IMR-90 (cell line): ENCODE measurements at regions not wholly inside any gene's neighbourhood (a gene's known extent, or its start where the extent isn't known, plus 50 kb on each side); places are given as distances from the start of the nearest gene placed in this dataset.

Source experiments
- ATAC-seq: fragments of 200-7000 bp; cut with Tn5 transposase; 2 replicates; pipeline ENCODE4 v1.9.1; 2020; ENCODE audit warnings: low read depth, mild to moderate bottlenecking, moderate library complexity
- BruUV-seq: library from RNA; stranded (reverse); fragments of 400-500 nt; replicated peaks from 2 replicates; lab custom pipeline; 2021; lab: Mats Ljungman, UMichigan
- CTCF ChIA-PET: fragments of 300-600 bp; formaldehyde crosslinking; extraction: SDS; loops from one replicate; lab custom pipeline; 2021; ENCODE audit warnings: antibody characterized with exemption; lab: Yijun Ruan, JAX
- POLR2A ChIA-PET: fragments of 300-600 bp; sonication (Branson Sonifier 250); formaldehyde crosslinking; loops from one replicate; lab custom pipeline; 2022; ENCODE audit warnings: antibody characterized with exemption; ENCODE audit not compliant: unreplicated experiment; lab: Charles Lee
- DNase-seq: peaks from one replicate; pipeline ENCODE4 v3.0.0; 2013
- H2AFZ ChIP-seq: replicated peaks from 2 replicates; pipeline ENCODE3; 2013; ENCODE audit warnings: low read length, mild to moderate bottlenecking; ENCODE audit not compliant: poor library complexity
- H2AK5ac ChIP-seq: 2 replicates; pipeline ENCODE4 v1.6.1; 2013; ENCODE audit warnings: low read depth, low read length, inconsistent platforms
- H2AK9ac ChIP-seq: replicated peaks from 2 replicates; pipeline ENCODE3; 2013; ENCODE audit warnings: mild to moderate bottlenecking, low read depth, low read length, moderate library complexity; ENCODE audit not compliant: poor library complexity
- H2BK120ac ChIP-seq: 2 replicates; pipeline ENCODE4 v1.6.1; 2013; ENCODE audit warnings: low read depth, low read length, inconsistent platforms
- H2BK15ac ChIP-seq: 3 replicates; pipeline ENCODE4 v1.6.1; 2013; ENCODE audit warnings: low read depth, low read length, inconsistent platforms
- H2BK20ac ChIP-seq: 2 replicates; pipeline ENCODE4 v1.6.1; 2013; ENCODE audit warnings: low read depth, mild to moderate bottlenecking, inconsistent platforms, low read length, moderate library complexity
- H2BK5ac ChIP-seq: 2 replicates; pipeline ENCODE4 v1.6.1; 2013; ENCODE audit warnings: mild to moderate bottlenecking, low read depth, low read length, inconsistent platforms; ENCODE audit not compliant: poor library complexity, severe bottlenecking
- H3K14ac ChIP-seq: replicated peaks from 2 replicates; pipeline ENCODE4 v1.6.1; 2013; ENCODE audit warnings: low read depth, low read length, inconsistent platforms
- H3K18ac ChIP-seq: 2 replicates; pipeline ENCODE4 v1.6.1; 2013; ENCODE audit warnings: low read depth, low read length, control low read depth
- H3K23ac ChIP-seq: 2 replicates; pipeline ENCODE4 v1.6.1; 2013; ENCODE audit warnings: low read depth, low read length, inconsistent platforms
- H3K27ac ChIP-seq: 2 replicates; pipeline ENCODE4 v1.5.1; 2013; ENCODE audit warnings: mild to moderate bottlenecking, control low read depth, low read length; ENCODE audit not compliant: insufficient read depth
- H3K27me3 ChIP-seq: 2 replicates; pipeline ENCODE4 v1.6.1; 2013; ENCODE audit warnings: low read length; ENCODE audit not compliant: control insufficient read depth, insufficient read depth
- H3K36me3 ChIP-seq: 2 replicates; pipeline ENCODE4 v1.6.1; 2013; ENCODE audit warnings: low read length, mixed read lengths; ENCODE audit not compliant: control insufficient read depth, insufficient read depth
- H3K4ac ChIP-seq: 2 replicates; pipeline ENCODE4 v1.6.1; 2013; ENCODE audit warnings: low read depth, low read length, inconsistent platforms
- H3K4me1 ChIP-seq: 2 replicates; pipeline ENCODE4 v1.6.1; 2013; ENCODE audit warnings: low read length, mixed read lengths; ENCODE audit not compliant: control insufficient read depth, insufficient read depth
- H3K4me2 ChIP-seq: 2 replicates; pipeline ENCODE4 v1.6.1; 2013; ENCODE audit warnings: low read depth, mild to moderate bottlenecking, control low read depth, low read length, moderate library complexity
- H3K4me3 ChIP-seq: 2 replicates; pipeline ENCODE4 v1.5.1; 2013; ENCODE audit warnings: low read depth, mild to moderate bottlenecking, control low read depth, low read length, moderate library complexity; ENCODE audit not compliant: insufficient read depth
- H3K56ac ChIP-seq: 2 replicates; pipeline ENCODE4 v1.6.1; 2013; ENCODE audit warnings: low read length, inconsistent platforms; ENCODE audit not compliant: insufficient read depth; ENCODE audit errors: extremely low read depth
- H3K79me1 ChIP-seq, 2 experiments: 2 replicates each; pipeline ENCODE4 v1.6.1; 2013; ENCODE audit warnings: low read length in 2 of 2, inconsistent platforms in 1 of 2, low read depth in 1 of 2
- H3K9ac ChIP-seq: 2 replicates; pipeline ENCODE4 v1.6.1; 2013; ENCODE audit warnings: low read depth, low read length, control low read depth
- H3K9me1 ChIP-seq: 2 replicates; pipeline ENCODE4 v1.6.1; 2013; ENCODE audit warnings: low read length, inconsistent platforms; ENCODE audit not compliant: insufficient read depth
- H3K9me3 ChIP-seq: 2 replicates; pipeline ENCODE4 v1.6.1; 2013; ENCODE audit warnings: low read length; ENCODE audit not compliant: control insufficient read depth, insufficient read depth
- H4K20me1 ChIP-seq: 2 replicates; pipeline ENCODE4 v1.6.1; 2013; ENCODE audit warnings: low read length, inconsistent platforms; ENCODE audit not compliant: insufficient read depth
- H4K5ac ChIP-seq: 2 replicates; pipeline ENCODE4 v1.6.1; 2013; ENCODE audit warnings: mild to moderate bottlenecking, low read depth, low read length, control low read depth
- H4K8ac ChIP-seq, 2 experiments: 2 replicates each; pipeline ENCODE4 v1.6.1; 2013; ENCODE audit warnings: low read depth in 2 of 2, low read length in 2 of 2, control low read depth in 1 of 2, inconsistent platforms in 1 of 2
- H4K91ac ChIP-seq: 2 replicates; pipeline ENCODE4 v1.6.1; 2013; ENCODE audit warnings: low read depth, low read length, inconsistent platforms; ENCODE audit not compliant: insufficient read depth
- BHLHE40 ChIP-seq: fragments of 150-350 bp; IDR thresholded peaks from 2 replicates; pipeline ENCODE4 v1.6.1; 2016; ENCODE audit warnings: mild to moderate bottlenecking, low read depth, low read length
- CEBPB ChIP-seq: IDR thresholded peaks from 2 replicates; pipeline ENCODE4 v1.6.1; 2012; ENCODE audit warnings: low read depth, low read length, improper control_type of control experiment
- CHD1 ChIP-seq: IDR thresholded peaks from 2 replicates; pipeline ENCODE4 v1.6.1; 2012; ENCODE audit warnings: low read depth, low read length, improper control_type of control experiment
- FOS ChIP-seq: fragments of 150-350 bp; IDR thresholded peaks from 2 replicates; pipeline ENCODE4 v1.6.1; 2016; ENCODE audit warnings: low read depth, low read length
- MAFK ChIP-seq: IDR thresholded peaks from 2 replicates; pipeline ENCODE4 v1.6.1; 2012; ENCODE audit warnings: low read depth, low read length, improper control_type of control experiment
- MAZ ChIP-seq: IDR thresholded peaks from 2 replicates; pipeline ENCODE4 v1.6.1; 2012; ENCODE audit warnings: low read depth, mild to moderate bottlenecking, low read length, improper control_type of control experiment, moderate library complexity, borderline replicate concordance
- MXI1 ChIP-seq: IDR thresholded peaks from 2 replicates; pipeline ENCODE4 v1.6.1; 2012; ENCODE audit warnings: low read depth, mild to moderate bottlenecking, low read length, moderate library complexity, borderline replicate concordance
- NFE2L2 ChIP-seq: fragments of 150-350 bp; IDR thresholded peaks from 2 replicates; pipeline ENCODE4 v1.6.1; 2016; ENCODE audit warnings: low read depth, mild to moderate bottlenecking, low read length
- POLR2A ChIP-seq: IDR thresholded peaks from 2 replicates; pipeline ENCODE4 v1.6.1; 2012; ENCODE audit warnings: mild to moderate bottlenecking, low read depth, low read length
- RAD21 ChIP-seq: IDR thresholded peaks from 2 replicates; pipeline ENCODE4 v1.6.1; 2012; ENCODE audit warnings: low read length, improper control_type of control experiment
- RCOR1 ChIP-seq: IDR thresholded peaks from 2 replicates; pipeline ENCODE4 v1.6.1; 2012; ENCODE audit warnings: mild to moderate bottlenecking, low read length, improper control_type of control experiment; ENCODE audit not compliant: insufficient replicate concordance
- RFX5 ChIP-seq: IDR thresholded peaks from 2 replicates; pipeline ENCODE4 v1.8.0; 2012; ENCODE audit warnings: low read depth, mild to moderate bottlenecking, low read length, moderate library complexity
- SMC3 ChIP-seq: fragments of 150-350 bp; IDR thresholded peaks from 2 replicates; pipeline ENCODE4 v1.6.1; 2016; ENCODE audit warnings: low read depth, mild to moderate bottlenecking, antibody characterized with exemption, low read length, moderate library complexity
- dilution Hi-C: fragments of 300-500 bp; cut with HindIII; formaldehyde crosslinking; loops from one replicate; pipeline ENCODE4 v1.14.3; 2018; ENCODE audit warnings: low sequenced_read_pairs; ENCODE audit not compliant: unreplicated experiment
- in situ Hi-C: fragments of 300-500 bp; cut with MboI; formaldehyde crosslinking; loops from 3 replicates; pipeline ENCODE4 v1.14.3; 2019; ENCODE audit warnings: low sequenced_read_pairs, inconsistent platforms, mixed read lengths
- intact Hi-C: fragments of 100-400 bp; cut with micrococcal nuclease; formaldehyde crosslinking; loops from 2 replicates; pipeline ENCODE4 v1.10.0; 2022
- TF ChIP-seq, protein P1 (sequence below): fragments of 150-350 bp; IDR thresholded peaks from 2 replicates; pipeline ENCODE4 v1.6.1; 2017; ENCODE audit warnings: mild to moderate bottlenecking, antibody characterized with exemption, low read length, low read depth
- TF ChIP-seq, protein P2 (sequence below): conservative IDR thresholded peaks from 2 replicates; pipeline ENCODE4 v1.5.1; 2012; ENCODE audit warnings: mild to moderate bottlenecking, low read depth, low read length, improper control_type of control experiment
- TF ChIP-seq, protein P3 (sequence below): fragments of 150-350 bp; IDR thresholded peaks from 2 replicates; pipeline ENCODE4 v1.6.1; 2016; ENCODE audit warnings: low read depth, mild to moderate bottlenecking, low read length, moderate library complexity, borderline replicate concordance

DNA sequence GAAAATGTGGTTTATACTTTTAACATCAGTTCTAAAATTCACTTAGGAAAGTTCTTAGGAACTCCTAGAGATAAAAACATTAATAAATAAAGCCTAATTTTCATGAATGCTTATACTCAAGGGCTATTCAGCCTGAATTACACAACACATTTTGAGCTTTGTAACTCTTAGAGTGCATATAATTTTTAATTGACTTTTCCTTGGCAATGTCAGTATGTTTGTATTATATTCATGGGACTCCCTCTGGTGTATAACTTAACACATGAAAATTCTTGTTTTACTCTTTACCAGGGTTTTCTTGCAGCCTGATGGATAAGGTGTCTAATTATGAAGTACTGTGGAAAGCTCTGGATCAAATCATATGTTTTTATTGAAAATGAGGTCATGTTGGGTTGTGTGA, 150.6 kb upstream of the HMGA2 start:
- H2AFZ ChIP-seq = no peak overlapping the region
- H3K4me1 ChIP-seq = peaks cover 17% of the 10 kb centered on the region
- POLR2A ChIA-PET = interaction anchor here (1.7 kb wide), 1 partner anchor 71 kb away, joined by 5 read pairs; no protein-coding TSS in a partner anchor
- H3K9ac ChIP-seq = no peak overlapping the region
- intact Hi-C loops (loop anchor here (2.0 to 10.0 kb wide), 6 partner anchors 41 to 434 kb away; no protein-coding TSS in a partner anchor), in situ Hi-C loops (no loop called here), dilution Hi-C loops (no loop called here)
- no peak overlapping the region for H2AK5ac ChIP-seq
- H4K91ac ChIP-seq = no peak overlapping the region
- peak overlapping the region; percentile 80; the same call in 1 of the 2 replicates for H4K5ac ChIP-seq
- H3K23ac ChIP-seq = no peak overlapping the region
- BruUV-seq = no TSS peak
- H2BK5ac ChIP-seq = peak overlapping the region; percentile 88
- no peak overlapping the region for H3K4me2 ChIP-seq
- no peak overlapping the region for H2AK9ac ChIP-seq
- H2BK20ac ChIP-seq = peak overlapping the region; percentile 81; the same call in 1 of the 2 replicates
- TF ChIP-seq, protein P1, sequence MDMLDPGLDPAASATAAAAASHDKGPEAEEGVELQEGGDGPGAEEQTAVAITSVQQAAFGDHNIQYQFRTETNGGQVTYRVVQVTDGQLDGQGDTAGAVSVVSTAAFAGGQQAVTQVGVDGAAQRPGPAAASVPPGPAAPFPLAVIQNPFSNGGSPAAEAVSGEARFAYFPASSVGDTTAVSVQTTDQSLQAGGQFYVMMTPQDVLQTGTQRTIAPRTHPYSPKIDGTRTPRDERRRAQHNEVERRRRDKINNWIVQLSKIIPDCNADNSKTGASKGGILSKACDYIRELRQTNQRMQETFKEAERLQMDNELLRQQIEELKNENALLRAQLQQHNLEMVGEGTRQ = no peak
- no peak for TF ChIP-seq BHLHE40
- no peak for TF ChIP-seq CHD1
- no peak for TF ChIP-seq NFE2L2
- TF ChIP-seq RAD21 = peak; percentile 45
- TF ChIP-seq POLR2A = no peak
- TF ChIP-seq, protein P2, sequence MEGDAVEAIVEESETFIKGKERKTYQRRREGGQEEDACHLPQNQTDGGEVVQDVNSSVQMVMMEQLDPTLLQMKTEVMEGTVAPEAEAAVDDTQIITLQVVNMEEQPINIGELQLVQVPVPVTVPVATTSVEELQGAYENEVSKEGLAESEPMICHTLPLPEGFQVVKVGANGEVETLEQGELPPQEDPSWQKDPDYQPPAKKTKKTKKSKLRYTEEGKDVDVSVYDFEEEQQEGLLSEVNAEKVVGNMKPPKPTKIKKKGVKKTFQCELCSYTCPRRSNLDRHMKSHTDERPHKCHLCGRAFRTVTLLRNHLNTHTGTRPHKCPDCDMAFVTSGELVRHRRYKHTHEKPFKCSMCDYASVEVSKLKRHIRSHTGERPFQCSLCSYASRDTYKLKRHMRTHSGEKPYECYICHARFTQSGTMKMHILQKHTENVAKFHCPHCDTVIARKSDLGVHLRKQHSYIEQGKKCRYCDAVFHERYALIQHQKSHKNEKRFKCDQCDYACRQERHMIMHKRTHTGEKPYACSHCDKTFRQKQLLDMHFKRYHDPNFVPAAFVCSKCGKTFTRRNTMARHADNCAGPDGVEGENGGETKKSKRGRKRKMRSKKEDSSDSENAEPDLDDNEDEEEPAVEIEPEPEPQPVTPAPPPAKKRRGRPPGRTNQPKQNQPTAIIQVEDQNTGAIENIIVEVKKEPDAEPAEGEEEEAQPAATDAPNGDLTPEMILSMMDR = no peak; the same call in 1 of the 2 replicates
- TF ChIP-seq, protein P3, sequence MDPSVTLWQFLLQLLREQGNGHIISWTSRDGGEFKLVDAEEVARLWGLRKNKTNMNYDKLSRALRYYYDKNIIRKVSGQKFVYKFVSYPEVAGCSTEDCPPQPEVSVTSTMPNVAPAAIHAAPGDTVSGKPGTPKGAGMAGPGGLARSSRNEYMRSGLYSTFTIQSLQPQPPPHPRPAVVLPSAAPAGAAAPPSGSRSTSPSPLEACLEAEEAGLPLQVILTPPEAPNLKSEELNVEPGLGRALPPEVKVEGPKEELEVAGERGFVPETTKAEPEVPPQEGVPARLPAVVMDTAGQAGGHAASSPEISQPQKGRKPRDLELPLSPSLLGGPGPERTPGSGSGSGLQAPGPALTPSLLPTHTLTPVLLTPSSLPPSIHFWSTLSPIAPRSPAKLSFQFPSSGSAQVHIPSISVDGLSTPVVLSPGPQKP = no peak
- TF ChIP-seq MXI1 = no peak
- no peak for TF ChIP-seq FOS
- TF ChIP-seq RFX5 = no peak
- no peak for TF ChIP-seq MAFK
- peak; percentile 47 for TF ChIP-seq SMC3
- no peak for TF ChIP-seq MAZ
- TF ChIP-seq RCOR1 = no peak
- peak; percentile 41 for TF ChIP-seq CEBPB
- DNase-seq (peak; percentile 51), ATAC-seq (no peak; the same call in 1 of the 2 replicates)
- CTCF ChIA-PET = interaction anchor here (1.6 to 2.1 kb wide), 2 partner anchors 71 to 117 kb away, joined by 5 read pairs; no protein-coding TSS in a partner anchor
- H2BK15ac ChIP-seq = no peak overlapping the region
- peak overlapping the region; percentile 93 for H3K18ac ChIP-seq
- peak overlapping the region; percentile 35; the same call in 1 of the 2 replicates for H2BK120ac ChIP-seq
- peak overlapping the region in 1 of 2 experiments; percentile 29; a peak in 1 of 4 replicates for H4K8ac ChIP-seq
- no peaks in the 10 kb centered on the region; the same call in 1 of the 2 replicates for H3K9me3 ChIP-seq
- H3K4ac ChIP-seq = peak overlapping the region; percentile 38; the same call in 1 of the 2 replicates
- H3K27ac ChIP-seq = no peak overlapping the region
- peaks cover 0 to 8% of the 10 kb centered on the region in 2 experiments; a peak in 3 of 4 replicates for H3K79me1 ChIP-seq
- H3K14ac ChIP-seq = no peak overlapping the region
- H3K36me3 ChIP-seq = no peaks in the 10 kb centered on the region
- H3K27me3 ChIP-seq = no peaks in the 10 kb centered on the region
- H3K4me3 ChIP-seq = no peak overlapping the region
- peaks cover 9% of the 10 kb centered on the region for H3K9me1 ChIP-seq
- no peak overlapping the region for H3K56ac ChIP-seq
- no peaks in the 10 kb centered on the region for H4K20me1 ChIP-seq
